ENCODE measurements at regions not wholly inside any gene's neighbourhood (a gene's known extent, or its start where the extent isn't known, plus 50 kb on each side); places are given as distances from the start of the nearest gene placed in this dataset.

DNA sequence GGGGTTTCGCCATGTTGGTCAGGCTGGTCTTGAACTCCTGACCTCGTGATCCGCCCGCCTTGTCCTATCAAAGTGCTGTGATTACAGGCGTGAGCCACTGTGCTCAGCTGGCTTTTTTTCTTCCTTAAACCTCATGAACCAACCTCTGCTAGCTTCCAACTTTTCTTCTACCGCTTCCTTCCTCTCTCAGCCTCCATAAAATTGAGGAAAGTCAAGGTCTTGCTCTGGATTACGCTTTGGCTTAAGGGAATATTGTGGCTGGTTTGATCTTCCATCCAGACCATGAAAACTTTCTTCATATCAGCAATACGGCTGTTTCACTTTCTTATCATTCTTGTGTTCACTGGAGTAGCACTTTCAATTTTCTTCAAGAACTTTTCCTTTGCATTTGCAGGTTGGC lies 57.5 kb upstream of the SDK2 start:
- TF ChIP-seq, protein P1, sequence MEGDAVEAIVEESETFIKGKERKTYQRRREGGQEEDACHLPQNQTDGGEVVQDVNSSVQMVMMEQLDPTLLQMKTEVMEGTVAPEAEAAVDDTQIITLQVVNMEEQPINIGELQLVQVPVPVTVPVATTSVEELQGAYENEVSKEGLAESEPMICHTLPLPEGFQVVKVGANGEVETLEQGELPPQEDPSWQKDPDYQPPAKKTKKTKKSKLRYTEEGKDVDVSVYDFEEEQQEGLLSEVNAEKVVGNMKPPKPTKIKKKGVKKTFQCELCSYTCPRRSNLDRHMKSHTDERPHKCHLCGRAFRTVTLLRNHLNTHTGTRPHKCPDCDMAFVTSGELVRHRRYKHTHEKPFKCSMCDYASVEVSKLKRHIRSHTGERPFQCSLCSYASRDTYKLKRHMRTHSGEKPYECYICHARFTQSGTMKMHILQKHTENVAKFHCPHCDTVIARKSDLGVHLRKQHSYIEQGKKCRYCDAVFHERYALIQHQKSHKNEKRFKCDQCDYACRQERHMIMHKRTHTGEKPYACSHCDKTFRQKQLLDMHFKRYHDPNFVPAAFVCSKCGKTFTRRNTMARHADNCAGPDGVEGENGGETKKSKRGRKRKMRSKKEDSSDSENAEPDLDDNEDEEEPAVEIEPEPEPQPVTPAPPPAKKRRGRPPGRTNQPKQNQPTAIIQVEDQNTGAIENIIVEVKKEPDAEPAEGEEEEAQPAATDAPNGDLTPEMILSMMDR (IDR thresholded peaks at IDR 0.05) = no peak
- TF ChIP-seq POLR2AphosphoS5 (IDR thresholded peaks at IDR 0.05) = no peak
- no peak for TF ChIP-seq POLR2A (IDR thresholded peaks at IDR 0.05)

All from breast epithelium (tissue), 3 donors.